Lower leg skin (tissue), 4 donors: ENCODE measurements at regions not wholly inside any gene's neighbourhood (a gene's known extent, or its start where the extent isn't known, plus 50 kb on each side); places are given as distances from the start of the nearest gene placed in this dataset.

Experiments
- DNase-seq, 2 donors: peaks; one replicate each; pipeline ENCODE4 v3.0.0-alpha.2; 2019; ENCODE audit warnings: low spot score in 2 of 2
- H3K4me3 ChIP-seq: fragments of 200-600 bp; sonication (generic); 2 replicates; pipeline ENCODE4 v1.5.1; 2017; ENCODE audit warnings: mild to moderate bottlenecking, low read depth; ENCODE audit not compliant: poor library complexity, severe bottlenecking
- POLR2A ChIP-seq, 2 donors: fragments of 450-650 bp; IDR thresholded peaks; one replicate each; pipeline ENCODE4 v1.6.1; 2016 to 2017; ENCODE audit warnings: antibody characterized with exemption in 2 of 2, mild to moderate bottlenecking in 1 of 2, moderate library complexity in 1 of 2
- WGBS, 2 donors: methylation state at CpG; one replicate each; pipeline ENCODE4 v1.1.5; 2018; 5-methylcytosine and 5-hydroxymethylcytosine counted together
- intact Hi-C: fragments of 100-400 bp; cut with DNase I; formaldehyde crosslinking; loops from one replicate; pipeline ENCODE4 v1.15.0; 2023; ENCODE audit warnings: low total_unique reads
- TF ChIP-seq, protein P1 (sequence below), 3 donors: fragments of 450-650 bp; IDR thresholded peaks; one replicate each; pipeline ENCODE4 v1.5.1; 2016; ENCODE audit warnings: antibody characterized with exemption in 3 of 3, mild to moderate bottlenecking in 3 of 3, moderate library complexity in 2 of 3

DNA sequence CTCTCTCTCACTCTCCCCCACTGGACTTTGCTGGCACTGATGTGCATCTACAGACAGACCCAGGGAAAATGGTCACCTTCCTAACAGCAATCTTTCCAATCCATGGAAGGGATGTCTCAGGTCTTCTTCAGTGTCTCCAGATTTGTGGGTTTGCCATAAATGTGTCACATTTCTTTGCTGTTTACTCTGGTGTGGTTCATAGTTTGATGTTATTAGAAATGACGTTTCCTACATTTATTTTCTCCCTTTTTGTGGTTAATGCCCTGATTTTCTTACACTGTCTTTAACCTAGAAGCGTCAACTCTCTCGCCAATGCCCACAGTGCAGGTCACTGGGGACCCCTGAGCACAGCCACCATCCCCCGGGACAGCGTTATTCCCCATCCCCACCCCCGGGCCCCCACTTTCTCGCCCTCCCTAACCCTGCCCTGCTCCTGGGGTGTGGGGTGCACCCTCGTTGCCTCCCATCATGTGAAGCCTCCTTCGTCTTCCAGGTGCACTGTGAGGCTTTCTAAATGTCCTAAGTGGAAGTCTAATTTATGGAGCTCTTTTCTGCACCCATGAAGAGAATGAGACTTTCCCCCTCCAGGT is 86.5 kb downstream of the YTHDF1 start:
- H3K4me3 ChIP-seq = no peak overlapping the region
- no peak for TF ChIP-seq POLR2A (IDR thresholded peaks at IDR 0.05)
- TF ChIP-seq, protein P1, sequence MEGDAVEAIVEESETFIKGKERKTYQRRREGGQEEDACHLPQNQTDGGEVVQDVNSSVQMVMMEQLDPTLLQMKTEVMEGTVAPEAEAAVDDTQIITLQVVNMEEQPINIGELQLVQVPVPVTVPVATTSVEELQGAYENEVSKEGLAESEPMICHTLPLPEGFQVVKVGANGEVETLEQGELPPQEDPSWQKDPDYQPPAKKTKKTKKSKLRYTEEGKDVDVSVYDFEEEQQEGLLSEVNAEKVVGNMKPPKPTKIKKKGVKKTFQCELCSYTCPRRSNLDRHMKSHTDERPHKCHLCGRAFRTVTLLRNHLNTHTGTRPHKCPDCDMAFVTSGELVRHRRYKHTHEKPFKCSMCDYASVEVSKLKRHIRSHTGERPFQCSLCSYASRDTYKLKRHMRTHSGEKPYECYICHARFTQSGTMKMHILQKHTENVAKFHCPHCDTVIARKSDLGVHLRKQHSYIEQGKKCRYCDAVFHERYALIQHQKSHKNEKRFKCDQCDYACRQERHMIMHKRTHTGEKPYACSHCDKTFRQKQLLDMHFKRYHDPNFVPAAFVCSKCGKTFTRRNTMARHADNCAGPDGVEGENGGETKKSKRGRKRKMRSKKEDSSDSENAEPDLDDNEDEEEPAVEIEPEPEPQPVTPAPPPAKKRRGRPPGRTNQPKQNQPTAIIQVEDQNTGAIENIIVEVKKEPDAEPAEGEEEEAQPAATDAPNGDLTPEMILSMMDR (IDR thresholded peaks at IDR 0.05) = no peak
- intact Hi-C loops = no loop called here
- no peak for DNase-seq
- WGBS, 2 donors = 73 to 78% methylated on average over 9 of the region's 9 CpGs

DNA sequence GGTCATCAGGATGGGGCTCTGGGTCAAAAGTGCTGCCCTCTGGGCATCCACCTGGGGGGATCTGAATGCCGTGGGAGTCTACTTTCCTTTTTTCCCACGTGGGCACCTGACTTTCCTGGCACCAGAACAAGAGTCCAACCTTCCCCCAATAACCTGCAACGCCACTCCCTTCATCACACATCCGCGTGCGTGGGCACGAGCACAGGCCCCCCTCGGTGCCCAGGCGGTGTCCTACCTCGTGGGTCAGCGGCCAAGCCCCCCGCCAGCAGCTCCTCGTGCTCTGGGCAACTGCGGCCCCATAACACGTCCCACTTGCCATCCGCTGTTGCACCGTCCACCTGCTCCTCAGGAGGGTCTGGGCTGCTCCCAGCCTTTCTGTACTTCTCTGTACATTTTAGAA is 87.0 kb downstream of the YTHDF1 start:
- 83 to 87% methylated on average over 17 of the region's 17 CpGs for WGBS, 2 donors
- no peak overlapping the region for H3K4me3 ChIP-seq
- intact Hi-C loops = no loop called here
- TF ChIP-seq POLR2A (IDR thresholded peaks at IDR 0.05) = no peak
- TF ChIP-seq, protein P1 (IDR thresholded peaks at IDR 0.05) = no peak
- no peak for DNase-seq

DNA sequence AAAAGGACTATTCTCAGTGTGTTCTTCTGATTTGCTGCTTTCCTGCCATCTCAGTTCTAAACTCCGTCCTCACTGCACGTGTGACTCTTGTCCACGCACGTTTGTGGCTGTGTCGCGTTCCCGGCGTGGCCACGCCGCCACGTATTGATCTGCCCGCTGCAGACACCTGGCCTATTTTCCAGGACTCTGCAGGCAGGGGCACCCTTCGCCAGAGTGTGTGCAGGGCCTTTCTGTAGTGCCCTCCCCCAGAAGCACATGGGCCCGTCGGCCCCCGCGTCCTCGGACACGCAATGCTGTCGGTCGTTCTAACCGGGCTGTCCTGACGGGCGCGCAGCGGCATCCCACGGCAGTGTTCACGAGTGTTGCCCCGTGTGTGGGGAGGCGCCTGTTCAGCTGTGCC is 87.6 kb downstream of the YTHDF1 start:
- intact Hi-C loops = no loop called here
- H3K4me3 ChIP-seq = no peak overlapping the region
- DNase-seq = no peak
- no peak for TF ChIP-seq POLR2A (IDR thresholded peaks at IDR 0.05)
- TF ChIP-seq, protein P1 (IDR thresholded peaks at IDR 0.05) = no peak
- 90 to 93% methylated on average over 30 of the region's 30 CpGs for WGBS, 2 donors

DNA sequence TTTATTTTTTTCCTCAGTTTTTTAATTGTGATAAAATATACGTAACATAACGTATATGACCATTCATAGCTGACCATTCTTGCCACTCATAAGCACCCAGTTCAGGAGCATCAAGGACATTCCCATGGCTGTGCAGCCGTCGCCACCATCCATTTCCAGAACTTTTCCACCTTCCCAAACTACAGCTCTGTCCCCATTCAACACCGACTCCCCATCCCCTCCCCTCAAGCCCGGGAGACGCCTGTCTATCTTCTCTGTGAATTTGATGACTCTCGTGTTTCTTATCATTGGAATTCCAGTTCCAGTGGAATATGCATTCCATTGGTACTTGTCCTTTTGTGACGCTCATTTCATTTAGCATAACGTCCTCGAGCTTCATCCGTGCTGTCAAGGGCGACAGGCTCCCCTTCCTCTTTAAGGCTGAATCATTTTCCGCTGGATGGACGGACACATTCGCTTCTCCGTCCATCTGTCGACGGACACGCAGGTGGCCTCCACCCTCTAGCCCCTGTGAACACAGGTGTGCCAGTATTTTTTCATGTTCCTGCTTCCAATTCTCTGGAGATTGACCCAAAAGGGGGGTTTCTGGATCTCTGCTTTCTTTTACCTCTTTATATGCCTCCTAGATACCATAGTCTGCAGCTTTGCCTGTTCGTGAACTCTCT is 88.1 kb downstream of the YTHDF1 start:
- TF ChIP-seq, protein P1 (IDR thresholded peaks at IDR 0.05) = no peak
- no peak for TF ChIP-seq POLR2A (IDR thresholded peaks at IDR 0.05)
- H3K4me3 ChIP-seq = no peak overlapping the region
- intact Hi-C loops = no loop called here
- 72 to 76% methylated on average over 21 of the region's 21 CpGs for WGBS, 2 donors
- no peak for DNase-seq

DNA sequence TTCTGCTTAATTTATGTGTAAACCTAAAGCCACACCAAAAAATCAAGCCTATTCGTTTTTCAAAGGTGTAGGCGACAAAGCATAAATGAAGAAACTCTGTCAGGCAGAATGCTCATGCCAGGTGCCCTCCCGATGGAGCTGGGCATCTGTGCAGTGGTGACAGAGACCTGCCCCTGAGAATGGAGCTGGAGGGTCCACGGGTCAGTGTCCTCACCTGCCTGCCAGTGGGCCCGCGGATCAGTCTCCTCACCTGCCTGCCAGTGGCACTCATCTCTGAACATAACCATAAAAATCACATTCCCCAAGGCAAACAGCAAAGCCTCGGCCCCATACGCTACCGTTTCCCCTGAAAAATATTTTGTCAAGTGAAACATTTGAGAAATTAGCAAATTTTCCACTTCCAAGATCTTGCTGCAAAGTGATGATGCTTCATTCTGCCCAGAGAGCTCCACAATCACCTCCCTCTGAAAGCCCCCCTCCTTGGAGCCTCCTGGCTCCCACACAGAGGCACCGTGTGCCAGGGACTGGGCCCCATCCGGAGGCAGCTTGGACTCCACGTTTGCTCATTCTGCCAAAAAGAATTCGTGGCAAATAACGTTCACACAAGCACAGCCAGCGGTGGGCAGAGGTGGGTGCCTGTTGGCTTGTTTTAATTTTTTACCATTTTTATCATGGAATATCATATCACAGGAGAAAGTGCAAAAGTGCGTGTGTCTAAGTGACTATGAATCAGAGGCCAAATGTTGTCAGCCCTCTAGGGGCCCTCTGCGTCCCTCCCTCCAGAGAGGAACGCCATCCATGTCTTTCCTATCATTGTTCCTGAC is 88.8 kb downstream of the YTHDF1 start:
- WGBS, 2 donors = 63 to 64% methylated on average over 18 of the region's 18 CpGs
- TF ChIP-seq POLR2A (IDR thresholded peaks at IDR 0.05) = no peak
- TF ChIP-seq, protein P1 (IDR thresholded peaks at IDR 0.05) = no peak

More for the DNA sequence above, 88.8 kb downstream of the YTHDF1 start:
- no peak for DNase-seq
- H3K4me3 ChIP-seq = no peak overlapping the region
- intact Hi-C loops = no loop called here
